ENCODE measurements at regions not wholly inside any gene's neighbourhood (a gene's known extent, or its start where the extent isn't known, plus 50 kb on each side); places are given as distances from the start of the nearest gene placed in this dataset.

DNA sequence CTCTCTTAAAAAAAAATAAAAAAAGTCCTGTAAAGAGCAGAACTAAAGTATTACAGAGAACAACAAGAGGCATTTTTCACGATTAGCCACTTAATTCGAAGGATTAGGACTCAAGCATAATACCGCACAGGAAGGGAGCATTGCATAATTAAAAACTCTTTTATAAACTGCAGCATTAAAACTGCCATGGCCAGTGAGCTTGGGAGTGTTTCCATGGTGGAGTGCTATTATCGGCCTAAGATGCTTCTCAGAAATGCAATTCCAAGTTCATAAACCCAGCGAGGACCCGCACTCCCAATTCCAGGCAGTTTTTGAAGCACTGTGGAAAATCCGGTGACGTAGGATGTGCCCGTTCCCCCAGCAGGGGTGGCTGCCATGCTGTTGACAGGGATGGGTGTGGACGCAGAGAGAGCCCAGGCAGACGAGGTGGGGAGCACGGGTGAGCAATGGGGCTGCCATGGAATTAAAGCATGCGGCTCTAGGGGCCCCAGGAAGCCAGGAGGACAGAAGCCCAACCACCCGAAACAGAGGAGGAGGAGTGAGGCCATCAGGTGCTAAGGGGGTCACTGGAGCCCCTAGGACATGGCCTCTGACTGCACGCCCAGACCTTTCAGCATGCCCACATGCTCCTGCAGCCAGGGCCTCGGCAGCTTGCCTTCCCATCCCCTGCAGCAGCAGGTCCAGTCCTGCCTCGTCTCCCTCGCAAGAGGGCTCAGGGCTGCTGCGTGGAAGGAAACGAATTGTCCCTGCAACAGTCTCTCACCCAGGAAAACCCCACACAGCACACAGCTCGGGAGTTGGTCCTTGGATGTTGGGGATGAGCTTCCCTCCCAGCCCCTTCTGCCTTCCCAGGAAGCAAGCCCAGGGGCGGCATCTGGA is 233.4 kb downstream of the NDUFA10 start:
- TF ChIP-seq, protein P1, sequence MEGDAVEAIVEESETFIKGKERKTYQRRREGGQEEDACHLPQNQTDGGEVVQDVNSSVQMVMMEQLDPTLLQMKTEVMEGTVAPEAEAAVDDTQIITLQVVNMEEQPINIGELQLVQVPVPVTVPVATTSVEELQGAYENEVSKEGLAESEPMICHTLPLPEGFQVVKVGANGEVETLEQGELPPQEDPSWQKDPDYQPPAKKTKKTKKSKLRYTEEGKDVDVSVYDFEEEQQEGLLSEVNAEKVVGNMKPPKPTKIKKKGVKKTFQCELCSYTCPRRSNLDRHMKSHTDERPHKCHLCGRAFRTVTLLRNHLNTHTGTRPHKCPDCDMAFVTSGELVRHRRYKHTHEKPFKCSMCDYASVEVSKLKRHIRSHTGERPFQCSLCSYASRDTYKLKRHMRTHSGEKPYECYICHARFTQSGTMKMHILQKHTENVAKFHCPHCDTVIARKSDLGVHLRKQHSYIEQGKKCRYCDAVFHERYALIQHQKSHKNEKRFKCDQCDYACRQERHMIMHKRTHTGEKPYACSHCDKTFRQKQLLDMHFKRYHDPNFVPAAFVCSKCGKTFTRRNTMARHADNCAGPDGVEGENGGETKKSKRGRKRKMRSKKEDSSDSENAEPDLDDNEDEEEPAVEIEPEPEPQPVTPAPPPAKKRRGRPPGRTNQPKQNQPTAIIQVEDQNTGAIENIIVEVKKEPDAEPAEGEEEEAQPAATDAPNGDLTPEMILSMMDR (IDR thresholded peaks at IDR 0.05) = no peak

DNA sequence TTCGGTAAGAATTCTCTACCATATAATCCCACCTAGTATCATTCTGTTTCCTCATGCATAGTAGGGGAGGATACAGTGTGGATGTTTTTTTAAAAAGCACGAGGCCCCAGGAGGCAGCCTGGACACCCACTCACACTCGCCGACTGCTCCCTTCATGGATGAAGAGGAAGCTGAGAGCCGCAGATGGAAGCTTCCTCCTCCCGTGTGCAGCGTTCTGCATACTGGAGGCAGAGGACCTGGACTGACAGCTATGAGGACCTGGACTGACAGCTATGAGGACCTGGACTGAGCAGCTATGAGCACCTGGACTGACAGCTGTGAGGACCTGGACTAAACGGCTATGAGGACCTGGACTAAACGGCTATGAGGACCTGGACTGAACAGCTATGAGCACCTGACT is 234.4 kb downstream of the NDUFA10 start:
- TF ChIP-seq, protein P1 (IDR thresholded peaks at IDR 0.05) = no peak

DNA sequence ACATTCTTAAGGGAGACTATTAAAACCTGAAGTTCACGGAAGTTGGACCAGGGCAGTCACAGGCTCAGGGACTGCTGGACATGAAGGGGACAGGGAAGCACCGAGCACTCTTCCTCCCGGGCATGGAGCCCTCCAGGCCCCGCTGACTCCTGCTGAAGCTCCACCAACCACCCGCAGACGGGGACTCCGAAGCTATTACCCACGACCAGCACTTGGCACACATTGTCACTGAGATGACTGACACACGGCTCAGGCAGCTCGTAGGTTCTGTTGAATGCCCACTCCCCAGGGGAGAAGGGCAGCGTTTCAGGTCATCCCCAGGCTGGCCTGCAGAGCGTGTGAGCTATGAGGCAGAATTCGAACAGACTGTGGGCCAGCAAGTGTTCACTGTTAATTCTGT is 234.8 kb downstream of the NDUFA10 start:
- TF ChIP-seq, protein P1 (IDR thresholded peaks at IDR 0.05) = no peak

DNA sequence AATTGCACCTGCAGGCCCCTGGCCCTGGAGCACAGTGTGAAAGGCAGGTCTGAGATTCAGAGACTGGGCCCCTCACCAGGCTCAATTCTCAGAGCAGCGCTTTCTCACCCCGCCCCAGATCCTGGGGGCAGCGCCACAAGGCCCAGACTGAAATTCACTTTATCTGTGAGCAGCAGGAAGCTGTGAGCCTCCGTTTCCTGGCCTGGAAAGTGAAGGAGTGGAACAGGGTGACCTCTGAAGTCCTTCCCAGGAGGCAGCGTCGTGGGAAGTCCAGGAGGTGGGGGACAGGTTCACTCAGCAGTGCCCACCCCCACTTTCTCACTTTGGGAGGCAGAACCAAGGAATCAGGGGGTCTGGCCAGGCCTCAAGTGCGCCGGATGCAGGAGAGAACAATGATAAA is 235.4 kb downstream of the NDUFA10 start:
- TF ChIP-seq, protein P1 (IDR thresholded peaks at IDR 0.05) = no peak

DNA sequence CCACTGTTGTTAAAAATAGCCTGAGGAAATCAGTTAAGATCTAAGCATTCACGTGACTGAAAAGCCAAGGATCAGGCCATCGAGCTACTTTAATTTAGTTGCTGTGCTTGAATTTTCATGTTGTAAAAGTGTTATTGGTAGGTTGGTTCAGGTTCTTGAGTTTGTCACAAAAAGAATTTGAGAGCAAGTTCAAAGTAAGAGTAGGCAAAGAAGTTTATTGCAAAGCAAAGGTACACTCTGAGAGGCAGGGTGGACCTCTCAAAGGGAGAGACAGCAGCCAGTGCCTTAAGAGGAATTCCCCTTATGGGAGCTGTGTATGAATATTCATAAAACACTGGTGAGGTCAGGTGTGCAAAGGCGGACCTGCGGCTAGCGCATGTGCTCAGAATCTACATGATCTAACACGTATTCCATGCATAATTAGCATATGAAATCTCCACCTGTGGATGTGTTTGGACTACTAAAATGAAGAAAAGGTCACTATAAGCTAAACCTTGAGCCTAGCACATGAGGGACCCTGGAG is 236.5 kb downstream of the NDUFA10 start:
- TF ChIP-seq, protein P1 (IDR thresholded peaks at IDR 0.05) = no peak

DNA sequence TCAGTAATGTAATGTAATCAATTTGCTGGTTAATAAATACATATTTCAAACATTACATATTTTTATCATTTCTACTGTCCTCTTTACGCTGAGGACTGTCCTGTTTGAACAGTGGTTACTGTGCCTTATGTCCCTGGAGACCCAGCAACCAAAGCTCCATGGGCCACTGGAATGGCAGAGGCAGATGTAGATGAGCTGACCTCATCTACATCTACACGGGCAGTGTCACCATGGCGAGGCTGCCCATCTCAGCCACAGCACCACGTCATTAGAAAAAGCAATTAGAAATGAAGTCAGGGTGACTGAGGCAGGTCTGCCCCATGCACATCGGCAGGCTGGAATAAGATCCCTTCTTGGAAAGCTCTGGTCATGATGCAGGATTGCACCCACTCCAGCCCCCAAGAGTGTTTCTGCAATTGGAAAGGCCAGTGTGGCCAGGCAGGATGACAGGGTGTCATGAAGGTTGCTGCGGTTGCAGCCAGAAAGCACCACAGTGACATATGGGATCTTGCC is 237.5 kb downstream of the NDUFA10 start:
- TF ChIP-seq, protein P1 (IDR thresholded peaks at IDR 0.05) = no peak

DNA sequence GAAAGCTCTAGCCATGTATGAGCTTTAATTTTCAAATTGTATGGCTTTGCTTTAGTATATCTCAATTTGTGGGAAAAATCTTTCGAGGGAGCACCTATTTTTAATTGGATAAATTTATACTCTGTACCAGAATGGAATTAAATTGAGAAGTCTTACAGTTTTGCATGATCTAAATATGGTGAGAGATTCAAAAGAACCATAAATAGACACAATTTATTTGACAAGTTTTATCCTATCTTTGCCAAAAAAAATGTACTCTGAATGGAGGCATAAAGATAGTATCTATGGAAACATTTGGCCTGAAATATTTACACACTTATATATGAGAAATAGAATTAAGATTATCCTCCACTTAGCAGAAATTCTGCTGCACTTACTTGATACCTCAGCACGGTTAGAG is 238.4 kb downstream of the NDUFA10 start:
- TF ChIP-seq, protein P1 (IDR thresholded peaks at IDR 0.05) = no peak
